WTC11 (cell line): ENCODE measurements at regions not wholly inside any gene's neighbourhood (a gene's known extent, or its start where the extent isn't known, plus 50 kb on each side); places are given as distances from the start of the nearest gene placed in this dataset.
"Not testable (repeated sequence)": the region's sequence is repeated elsewhere in the genome, so short reads cannot be mapped to it uniquely, and the experiment has no call there.

Source experiments
- ATAC-seq: fragments of 200-7000 bp; cut with Tn5 transposase; 2 replicates; pipeline ENCODE4 v1.10.0; 2021; ENCODE audit warnings: mild to moderate bottlenecking, moderate library complexity
- CTCF ChIA-PET: fragments of 300-600 bp; sonication (Branson Sonifier 250); formaldehyde crosslinking; loops from one replicate; lab custom pipeline; 2021; ENCODE audit warnings: antibody characterized with exemption; lab: Charles Lee
- POLR2A ChIA-PET: fragments of 350-600 bp; sonication (Branson Sonifier 250); formaldehyde crosslinking; loops from one replicate; lab custom pipeline; 2021; ENCODE audit warnings: antibody characterized with exemption; lab: Charles Lee
- DNase-seq: peaks from one replicate; pipeline ENCODE4 v3.0.0; 2021; ENCODE audit warnings: low spot score
- H3K27ac Mint-ChIP-seq: 2 replicates; pipeline ENCODE4 v1.8.0; 2021; ENCODE audit warnings: mixed read lengths
- H3K27me3 Mint-ChIP-seq: 2 replicates; pipeline ENCODE4 v1.8.0; 2021; ENCODE audit warnings: low read depth, mild to moderate bottlenecking, moderate library complexity, mixed read lengths
- H3K36me3 Mint-ChIP-seq: 2 replicates; pipeline ENCODE4 v1.8.0; 2021; ENCODE audit warnings: mixed read lengths
- H3K4me1 Mint-ChIP-seq: 2 replicates; pipeline ENCODE4 v1.8.0; 2022; ENCODE audit warnings: mixed read lengths
- H3K4me3 Mint-ChIP-seq: 2 replicates; pipeline ENCODE4 v1.8.0; 2021; ENCODE audit warnings: mild to moderate bottlenecking, moderate library complexity, mixed read lengths
- H3K9me3 Mint-ChIP-seq: 2 replicates; pipeline ENCODE4 v1.8.0; 2021; ENCODE audit warnings: mixed read lengths
- ELF4 ChIP-seq: sonication (generic); formaldehyde crosslinking; IDR thresholded peaks from 2 replicates; pipeline ENCODE4 v1.8.1; 2022; ENCODE audit warnings: low read depth, mild to moderate bottlenecking, moderate library complexity, missing genetic modification reagents
- FOXP4 ChIP-seq: sonication (generic); formaldehyde crosslinking; IDR thresholded peaks from 2 replicates; pipeline ENCODE4 v1.8.0; 2022; ENCODE audit warnings: mild to moderate bottlenecking, missing genetic modification reagents
- GRHL2 ChIP-seq: fragments of 250-450 bp; sonication (Bioruptor Pico); IDR thresholded peaks from 2 replicates; pipeline ENCODE4 v1.8.0; 2022; ENCODE audit warnings: mild to moderate bottlenecking, moderate library complexity; ENCODE audit not compliant: insufficient replicate concordance, severe bottlenecking
- IRF2 ChIP-seq: sonication (generic); formaldehyde crosslinking; IDR thresholded peaks from 2 replicates; pipeline ENCODE4 v1.8.0; 2022; ENCODE audit warnings: low read depth, missing genetic modification reagents, borderline replicate concordance
- JUN ChIP-seq: sonication (generic); formaldehyde crosslinking; IDR thresholded peaks from 2 replicates; pipeline ENCODE4 v1.8.0; 2023; ENCODE audit warnings: mild to moderate bottlenecking, missing genetic modification reagents
- MAX ChIP-seq: sonication (generic); formaldehyde crosslinking; IDR thresholded peaks from 2 replicates; pipeline ENCODE4 v1.8.0; 2022; ENCODE audit warnings: mild to moderate bottlenecking, missing genetic modification reagents
- NR1H2 ChIP-seq: sonication (generic); formaldehyde crosslinking; IDR thresholded peaks from 2 replicates; pipeline ENCODE4 v1.9.0; 2021; ENCODE audit warnings: mild to moderate bottlenecking, moderate library complexity, missing genetic modification reagents
- NR2C2 ChIP-seq: sonication (generic); formaldehyde crosslinking; IDR thresholded peaks from 2 replicates; pipeline ENCODE4 v1.8.0; 2022; ENCODE audit warnings: mild to moderate bottlenecking, missing genetic modification reagents
- NR3C1 ChIP-seq: sonication (generic); formaldehyde crosslinking; conservative IDR thresholded peaks from 2 replicates; pipeline ENCODE4 v1.8.1; 2023; ENCODE audit warnings: low read depth, mild to moderate bottlenecking, missing genetic modification reagents
- PREB ChIP-seq: sonication (generic); formaldehyde crosslinking; IDR thresholded peaks from 2 replicates; pipeline ENCODE4 v1.8.1; 2022; ENCODE audit warnings: mild to moderate bottlenecking, missing genetic modification reagents, moderate library complexity, borderline replicate concordance
- PRRX2 ChIP-seq: fragments of 250-450 bp; sonication (Bioruptor Pico); IDR thresholded peaks from 2 replicates; pipeline ENCODE4 v1.8.0; 2021; ENCODE audit warnings: mild to moderate bottlenecking
- USF1 ChIP-seq: sonication (generic); formaldehyde crosslinking; IDR thresholded peaks from 2 replicates; pipeline ENCODE4 v1.8.0; 2022; ENCODE audit warnings: mild to moderate bottlenecking, missing genetic modification reagents
- ZBTB21 ChIP-seq: sonication (generic); formaldehyde crosslinking; IDR thresholded peaks from 2 replicates; pipeline ENCODE4 v1.8.1; 2023; ENCODE audit warnings: mild to moderate bottlenecking, missing genetic modification reagents, borderline replicate concordance
- ZNF263 ChIP-seq: sonication (generic); formaldehyde crosslinking; IDR thresholded peaks from 2 replicates; pipeline ENCODE4 v1.8.1; 2022; ENCODE audit warnings: low read depth, mild to moderate bottlenecking, moderate library complexity, missing genetic modification reagents
- ZNF281 ChIP-seq: sonication (generic); formaldehyde crosslinking; IDR thresholded peaks from 2 replicates; pipeline ENCODE4 v1.8.0; 2023; ENCODE audit warnings: mild to moderate bottlenecking, missing genetic modification reagents
- ZNF396 ChIP-seq: fragments of 250-450 bp; sonication (Bioruptor Pico); IDR thresholded peaks from 2 replicates; pipeline ENCODE4 v1.8.0; 2021; ENCODE audit warnings: mild to moderate bottlenecking, moderate library complexity, borderline replicate concordance
- ZNF425 ChIP-seq: fragments of 250-450 bp; sonication (Bioruptor Pico); conservative IDR thresholded peaks from 2 replicates; pipeline ENCODE4 v1.9.0; 2021; ENCODE audit warnings: mild to moderate bottlenecking
- ZSCAN18 ChIP-seq: fragments of 250-450 bp; sonication (Bioruptor Pico); IDR thresholded peaks from 2 replicates; pipeline ENCODE4 v2.1.2; 2022; ENCODE audit warnings: mild to moderate bottlenecking, moderate library complexity

GRCh38 chr1:101592845-101593244 lies 356.0 kb downstream of the S1PR1 start:
- CTCF ChIA-PET, result no interaction called here
- ATAC-seq (no peak), DNase-seq (no peak)
- no peak overlapping the region for H3K4me3 Mint-ChIP-seq
- no peaks in the 10 kb centered on the region for H3K27me3 Mint-ChIP-seq
- H3K36me3 Mint-ChIP-seq, result no peaks in the 10 kb centered on the region
- no peaks in the 10 kb centered on the region for H3K9me3 Mint-ChIP-seq
- no peak for TF ChIP-seq ZNF263
- no peak for TF ChIP-seq PREB (CRISPR knock-in tag)
- TF ChIP-seq ZSCAN18 (CRISPR knock-in tag), result no peak
- no peak for TF ChIP-seq IRF2 (CRISPR knock-in tag)
- no peak for TF ChIP-seq ZNF281 (CRISPR knock-in tag)
- TF ChIP-seq JUN (CRISPR knock-in tag), result no peak
- no peak for TF ChIP-seq ZNF425 (CRISPR knock-in tag)
- TF ChIP-seq ZBTB21 (CRISPR knock-in tag), result no peak
- no peak for TF ChIP-seq NR3C1 (CRISPR knock-in tag)
- TF ChIP-seq GRHL2, result no peak
- no peak for TF ChIP-seq ELF4 (CRISPR knock-in tag)
- TF ChIP-seq NR1H2 (CRISPR knock-in tag), result no peak
- TF ChIP-seq ZNF396 (CRISPR knock-in tag), result no peak
- POLR2A ChIA-PET, result no interaction called here
- peaks cover 9% of the 10 kb centered on the region for H3K4me1 Mint-ChIP-seq
- H3K27ac Mint-ChIP-seq, result no peak overlapping the region

- Mint-ChIP-seq H3K4me3 (no peak overlapping the region), H3K36me3 (no peaks in the 10 kb centered on the region), H3K4me1 (peaks cover 5% of the 10 kb centered on the region), H3K27ac (no peak overlapping the region), H3K27me3 (no peaks in the 10 kb centered on the region)
- DNase-seq, result no peak
- ChIA-PET POLR2A (no interaction called here), CTCF (no interaction called here)
- no peak for ATAC-seq
- TF ChIP-seq FOXP4 (CRISPR knock-in tag) (no peak), ZNF263 (no peak), MAX (no peak), NR2C2 (no peak), PRRX2 (CRISPR knock-in tag) (no peak), USF1 (CRISPR knock-in tag) (no peak)
- TF ChIP-seq, all 79 proteins: peak for 0
- no peaks in the 10 kb centered on the region for H3K9me3 Mint-ChIP-seq
These were observed 359.1 kb downstream of the S1PR1 start for GRCh38 chr1:101595881-101596374.

- H3K36me3 Mint-ChIP-seq, POLR2A ChIA-PET, H3K4me3 Mint-ChIP-seq, H3K27me3 Mint-ChIP-seq, DNase-seq, CTCF ChIA-PET, ATAC-seq, H3K27ac Mint-ChIP-seq, H3K9me3 Mint-ChIP-seq: not testable (repeated sequence)
- peaks cover 12% of the 10 kb centered on the region for H3K4me1 Mint-ChIP-seq
These were observed 363.8 kb downstream of the S1PR1 start for GRCh38 chr1:101600615-101601014.
